ENCODE measurements at regions not wholly inside any gene's neighbourhood (a gene's known extent, or its start where the extent isn't known, plus 50 kb on each side); places are given as distances from the start of the nearest gene placed in this dataset.
"Not testable (repeated sequence)": the region's sequence is repeated elsewhere in the genome, so short reads cannot be mapped to it uniquely, and the experiment has no call there.

- H3K4me1 Mint-ChIP-seq = no peaks in the 10 kb centered on the region
- H3K27me3 Mint-ChIP-seq (ENCODE audit: low read depth in 3 of 3) = peaks cover 0 to 4% (median 0%) of the 10 kb centered on the region in 3 donors
- H3K27ac Mint-ChIP-seq = no peak overlapping the region
- no peak overlapping the region for H3K4me3 Mint-ChIP-seq
- no peak for DNase-seq
- peaks cover 4 to 8% (median 7%) of the 10 kb centered on the region in 3 donors for H3K36me3 Mint-ChIP-seq
- H3K9me3 Mint-ChIP-seq = peaks cover 0 to 9% (median under 1%) of the 10 kb centered on the region in 6 donors
These were observed 251.4 kb downstream of the DLL1 start for GRCh38 chr6:170039156-170040114.

GRCh38 chr6:170038708-170039107 lies 252.2 kb downstream of the DLL1 start:
- H3K4me1 Mint-ChIP-seq = no peaks in the 10 kb centered on the region
- H3K36me3 Mint-ChIP-seq = peaks cover 4 to 8% (median 7%) of the 10 kb centered on the region in 3 donors
- H3K27ac Mint-ChIP-seq = no peak overlapping the region
- peaks cover 0 to 4% (median 0%) of the 10 kb centered on the region in 3 donors for H3K27me3 Mint-ChIP-seq (ENCODE audit: low read depth in 3 of 3)
- no peak for DNase-seq
- H3K9me3 Mint-ChIP-seq = peaks cover 0 to 9% (median under 1%) of the 10 kb centered on the region in 6 donors
- H3K4me3 Mint-ChIP-seq = no peak overlapping the region

GRCh38 chr6:170038251-170038650 lies 252.6 kb downstream of the DLL1 start:
- H3K9me3 Mint-ChIP-seq = peaks cover 0 to 9% (median under 1%) of the 10 kb centered on the region in 6 donors
- H3K4me3 Mint-ChIP-seq = no peak overlapping the region
- no peaks in the 10 kb centered on the region for H3K4me1 Mint-ChIP-seq
- peaks cover 0 to 4% (median 1%) of the 10 kb centered on the region in 3 donors for H3K27me3 Mint-ChIP-seq (ENCODE audit: low read depth in 3 of 3)
- no peak for DNase-seq
- peaks cover 7 to 12% (median 8%) of the 10 kb centered on the region in 3 donors for H3K36me3 Mint-ChIP-seq
- no peak overlapping the region for H3K27ac Mint-ChIP-seq

GRCh38 chr6:170037541-170038250 lies 253.2 kb downstream of the DLL1 start:
- Mint-ChIP-seq H3K9me3 (peaks cover 0 to 9% (median under 1%) of the 10 kb centered on the region in 6 donors), H3K4me3 (no peak overlapping the region), H3K4me1 (no peaks in the 10 kb centered on the region), H3K36me3 (peaks cover 7 to 12% (median 9%) of the 10 kb centered on the region in 3 donors), H3K27me3 (ENCODE audit: low read depth in 3 of 3) (peaks cover 0 to 4% (median 2%) of the 10 kb centered on the region in 3 donors), H3K27ac (no peak overlapping the region)
- DNase-seq = no peak

GRCh38 chr6:170036916-170037315 lies 254.0 kb downstream of the DLL1 start:
- Mint-ChIP-seq H3K27ac (no peak overlapping the region), H3K36me3 (peaks cover 7 to 12% (median 9%) of the 10 kb centered on the region in 3 donors), H3K4me1 (no peaks in the 10 kb centered on the region), H3K27me3 (ENCODE audit: low read depth in 3 of 3) (peaks cover 0 to 4% (median 2%) of the 10 kb centered on the region in 3 donors), H3K9me3 (peaks cover 0 to 9% (median under 1%) of the 10 kb centered on the region in 6 donors), H3K4me3 (no peak overlapping the region)
- DNase-seq = no peak

- not testable (repeated sequence) for H3K27ac Mint-ChIP-seq; H3K9me3 Mint-ChIP-seq; H3K27me3 Mint-ChIP-seq (ENCODE audit: low read depth in 3 of 3); DNase-seq; H3K4me3 Mint-ChIP-seq; H3K4me1 Mint-ChIP-seq
- H3K36me3 Mint-ChIP-seq = peaks cover 7 to 12% (median 9%) of the 10 kb centered on the region in 3 donors
These were observed 254.5 kb downstream of the DLL1 start for GRCh38 chr6:170036367-170036766.

GRCh38 chr6:170035901-170036304 lies 255.0 kb downstream of the DLL1 start:
- no peak for DNase-seq
- Mint-ChIP-seq H3K4me1 (no peaks in the 10 kb centered on the region), H3K27me3 (ENCODE audit: low read depth in 3 of 3) (peaks cover 0 to 2% (median 1%) of the 10 kb centered on the region in 3 donors), H3K36me3 (peaks cover 7 to 12% (median 9%) of the 10 kb centered on the region in 3 donors), H3K9me3 (peaks cover 0 to 9% (median 0%) of the 10 kb centered on the region in 6 donors), H3K27ac (no peak overlapping the region), H3K4me3 (no peak overlapping the region)

- H3K9me3 Mint-ChIP-seq = peaks cover 0 to 9% (median 0%) of the 10 kb centered on the region in 6 donors
- H3K4me1 Mint-ChIP-seq = no peaks in the 10 kb centered on the region
- DNase-seq = no peak
- H3K4me3 Mint-ChIP-seq = no peak overlapping the region
- H3K27me3 Mint-ChIP-seq (ENCODE audit: low read depth in 3 of 3) = peaks cover 0 to 6% (median 1%) of the 10 kb centered on the region in 3 donors
- H3K27ac Mint-ChIP-seq = no peak overlapping the region
- peaks cover 7 to 12% (median 9%) of the 10 kb centered on the region in 3 donors for H3K36me3 Mint-ChIP-seq
These were observed 255.8 kb downstream of the DLL1 start for GRCh38 chr6:170035044-170035443.

- H3K27me3 Mint-ChIP-seq (ENCODE audit: low read depth in 3 of 3) = peaks cover 0 to 6% (median 1%) of the 10 kb centered on the region in 3 donors
- no peak overlapping the region for H3K4me3 Mint-ChIP-seq
- H3K36me3 Mint-ChIP-seq = peaks cover 7 to 12% (median 9%) of the 10 kb centered on the region in 3 donors
- peak overlapping the region in 1 of 6 donors; percentile 52 for H3K27ac Mint-ChIP-seq
- DNase-seq = no peak
- no peaks in the 10 kb centered on the region for H3K4me1 Mint-ChIP-seq
- peaks cover 0 to 9% (median 0%) of the 10 kb centered on the region in 6 donors for H3K9me3 Mint-ChIP-seq
These were observed 256.6 kb downstream of the DLL1 start for GRCh38 chr6:170034294-170034693.

- no peak for DNase-seq
- Mint-ChIP-seq H3K27me3 (ENCODE audit: low read depth in 3 of 3) (peaks cover 0 to 6% (median 1%) of the 10 kb centered on the region in 3 donors), H3K9me3 (peaks cover 0 to 9% (median 0%) of the 10 kb centered on the region in 6 donors), H3K36me3 (peaks cover 7 to 12% (median 9%) of the 10 kb centered on the region in 3 donors), H3K4me3 (no peak overlapping the region), H3K27ac (no peak overlapping the region), H3K4me1 (no peaks in the 10 kb centered on the region)
These were observed 257.2 kb downstream of the DLL1 start for GRCh38 chr6:170033666-170034065.

- Mint-ChIP-seq H3K4me1 (peaks cover 0 to under 1% of the 10 kb centered on the region in 2 donors), H3K36me3 (peaks cover 7 to 12% (median 9%) of the 10 kb centered on the region in 3 donors), H3K4me3 (no peak overlapping the region), H3K27me3 (ENCODE audit: low read depth in 3 of 3) (peaks cover 0 to 6% (median 1%) of the 10 kb centered on the region in 3 donors), H3K27ac (no peak overlapping the region), H3K9me3 (peaks cover 0 to 9% (median 0%) of the 10 kb centered on the region in 6 donors)
- DNase-seq = no peak
These were observed 258.1 kb downstream of the DLL1 start for GRCh38 chr6:170032706-170033309.

GRCh38 chr6:170032197-170032596 lies 258.7 kb downstream of the DLL1 start:
- peaks cover 0 to 6% (median 1%) of the 10 kb centered on the region in 3 donors for H3K27me3 Mint-ChIP-seq (ENCODE audit: low read depth in 3 of 3)
- H3K9me3 Mint-ChIP-seq = peaks cover 0 to 9% (median 0%) of the 10 kb centered on the region in 6 donors
- no peak for DNase-seq
- H3K27ac Mint-ChIP-seq = no peak overlapping the region
- peaks cover 4 to 5% of the 10 kb centered on the region in 2 donors for H3K4me1 Mint-ChIP-seq
- no peak overlapping the region for H3K4me3 Mint-ChIP-seq
- H3K36me3 Mint-ChIP-seq = peaks cover 7 to 12% (median 9%) of the 10 kb centered on the region in 3 donors

GRCh38 chr6:170031684-170032121 lies 259.2 kb downstream of the DLL1 start:
- Mint-ChIP-seq H3K9me3 (peaks cover 0 to 7% (median 0%) of the 10 kb centered on the region in 6 donors), H3K27ac (no peak overlapping the region), H3K4me1 (peaks cover 9 to 10% of the 10 kb centered on the region in 2 donors), H3K36me3 (peaks cover 6 to 11% (median 9%) of the 10 kb centered on the region in 3 donors), H3K4me3 (no peak overlapping the region), H3K27me3 (ENCODE audit: low read depth in 3 of 3) (peaks cover 0 to 6% (median 1%) of the 10 kb centered on the region in 3 donors)
- DNase-seq = no peak

Measured in immature natural killer cell (primary cell).